Endodermal cell (in vitro differentiated cells): ENCODE measurements at regions not wholly inside any gene's neighbourhood (a gene's known extent, or its start where the extent isn't known, plus 50 kb on each side); places are given as distances from the start of the nearest gene placed in this dataset.
A peak's percentile ranks its signal among the peaks of the same experiment; 100 is the strongest.

Experiments
- DNase-seq: peaks from one replicate; pipeline ENCODE4 v3.0.0-alpha.2; 2017
- H3K27ac ChIP-seq: 2 replicates; pipeline ENCODE4 v1.5.1; 2013; ENCODE audit warnings: mild to moderate bottlenecking, low read depth, low read length, moderate library complexity
- H3K27me3 ChIP-seq: 2 replicates; pipeline ENCODE4 v1.6.1; 2013; ENCODE audit warnings: mild to moderate bottlenecking, low read length, moderate library complexity; ENCODE audit not compliant: insufficient read depth, control insufficient read depth, poor library complexity, severe bottlenecking
- H3K36me3 ChIP-seq: 2 replicates; pipeline ENCODE4 v1.7.0; 2013; ENCODE audit warnings: mild to moderate bottlenecking, low read length, moderate library complexity; ENCODE audit not compliant: control insufficient read depth, insufficient read depth
- H3K4me1 ChIP-seq: one replicate; pipeline ENCODE4 v1.7.0; 2013; ENCODE audit warnings: low read length; ENCODE audit not compliant: control insufficient read depth, insufficient read depth
- H3K4me3 ChIP-seq: 2 replicates; pipeline ENCODE4 v1.5.1; 2013; ENCODE audit warnings: mild to moderate bottlenecking, low read length, moderate library complexity
- H3K9ac ChIP-seq: 2 replicates; pipeline ENCODE4 v1.6.1; 2013; ENCODE audit warnings: mild to moderate bottlenecking, low read length, moderate library complexity; ENCODE audit not compliant: poor library complexity, severe bottlenecking; ENCODE audit errors: extremely low read depth
- H3K9me3 ChIP-seq: 2 replicates; pipeline ENCODE4 v1.6.1; 2013; ENCODE audit warnings: mild to moderate bottlenecking, low read length, moderate library complexity; ENCODE audit not compliant: control insufficient read depth
- H3K27ac Mint-ChIP-seq: 2 replicates; pipeline ENCODE4 v1.8.0; 2020; ENCODE audit warnings: mixed read lengths
- H3K27me3 Mint-ChIP-seq: 2 replicates; pipeline ENCODE4 v1.8.0; 2021; ENCODE audit warnings: mild to moderate bottlenecking, mixed read lengths; ENCODE audit not compliant: insufficient read depth
- H3K36me3 Mint-ChIP-seq: 2 replicates; pipeline ENCODE4 v1.8.0; 2020; ENCODE audit warnings: low read depth, mixed read lengths
- H3K4me1 Mint-ChIP-seq: 2 replicates; pipeline ENCODE4 v1.8.0; 2020; ENCODE audit warnings: mixed read lengths
- H3K4me3 Mint-ChIP-seq: 2 replicates; pipeline ENCODE4 v1.8.0; 2020; ENCODE audit warnings: mild to moderate bottlenecking, moderate library complexity, mixed read lengths
- H3K9me3 Mint-ChIP-seq: 2 replicates; pipeline ENCODE4 v1.8.0; 2020; ENCODE audit warnings: mild to moderate bottlenecking, mixed read lengths
- WGBS, 2 experiments: methylation state at CpG; one replicate each; pipeline versions ENCODE4 v1.1.5 to v1.1.7; 2013; ENCODE audit warnings: missing lambda C conversion rate in 2 of 2, mixed read lengths in 1 of 2; ENCODE audit not compliant: insufficient coverage in 1 of 2, insufficient read length in 1 of 2; 5-methylcytosine and 5-hydroxymethylcytosine counted together
- TF ChIP-seq, protein P1 (sequence below): fragments of 200-600 bp; sonication (generic); conservative IDR thresholded peaks from 2 replicates; pipeline ENCODE4 v1.5.0; 2021; ENCODE audit warnings: antibody characterized with exemption, mild to moderate bottlenecking

DNA sequence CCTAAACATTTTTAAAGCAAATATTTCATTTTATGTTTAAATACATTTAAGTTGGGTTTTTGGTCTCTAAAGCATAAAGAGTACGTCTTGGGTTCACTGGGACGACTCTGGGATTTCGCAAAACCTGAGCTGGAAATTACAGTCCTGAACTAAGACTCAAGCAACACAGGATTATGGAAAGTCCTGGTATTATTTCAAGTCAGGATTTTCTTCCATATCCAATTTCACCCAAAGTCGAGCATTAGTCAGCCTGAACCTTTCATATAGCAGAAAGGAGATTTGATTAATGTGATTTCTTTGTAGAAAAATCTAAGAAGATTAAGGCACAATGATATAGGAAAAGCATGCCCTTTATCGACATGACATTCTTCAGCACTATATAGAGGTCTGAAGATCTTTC is 100.0 kb downstream of the MTERF1 start:
- peaks cover 10% of the 10 kb centered on the region for H3K27me3 Mint-ChIP-seq
- peaks cover 20% of the 10 kb centered on the region for H3K4me1 Mint-ChIP-seq
- H3K4me3 Mint-ChIP-seq: no peak overlapping the region
- Histone ChIP-seq H3K36me3 (no peaks in the 10 kb centered on the region), H3K27me3 (no peaks in the 10 kb centered on the region), H3K4me3 (no peak overlapping the region), H3K9me3 (no peaks in the 10 kb centered on the region), H3K9ac (no peak overlapping the region), H3K27ac (no peak overlapping the region), H3K4me1 (peaks cover 5% of the 10 kb centered on the region)
- TF ChIP-seq, protein P1, sequence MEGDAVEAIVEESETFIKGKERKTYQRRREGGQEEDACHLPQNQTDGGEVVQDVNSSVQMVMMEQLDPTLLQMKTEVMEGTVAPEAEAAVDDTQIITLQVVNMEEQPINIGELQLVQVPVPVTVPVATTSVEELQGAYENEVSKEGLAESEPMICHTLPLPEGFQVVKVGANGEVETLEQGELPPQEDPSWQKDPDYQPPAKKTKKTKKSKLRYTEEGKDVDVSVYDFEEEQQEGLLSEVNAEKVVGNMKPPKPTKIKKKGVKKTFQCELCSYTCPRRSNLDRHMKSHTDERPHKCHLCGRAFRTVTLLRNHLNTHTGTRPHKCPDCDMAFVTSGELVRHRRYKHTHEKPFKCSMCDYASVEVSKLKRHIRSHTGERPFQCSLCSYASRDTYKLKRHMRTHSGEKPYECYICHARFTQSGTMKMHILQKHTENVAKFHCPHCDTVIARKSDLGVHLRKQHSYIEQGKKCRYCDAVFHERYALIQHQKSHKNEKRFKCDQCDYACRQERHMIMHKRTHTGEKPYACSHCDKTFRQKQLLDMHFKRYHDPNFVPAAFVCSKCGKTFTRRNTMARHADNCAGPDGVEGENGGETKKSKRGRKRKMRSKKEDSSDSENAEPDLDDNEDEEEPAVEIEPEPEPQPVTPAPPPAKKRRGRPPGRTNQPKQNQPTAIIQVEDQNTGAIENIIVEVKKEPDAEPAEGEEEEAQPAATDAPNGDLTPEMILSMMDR: no peak
- 97 to 98% methylated on average over 4 to 5 of the region's 5 CpGs for WGBS, 2 experiments
- H3K36me3 Mint-ChIP-seq: no peaks in the 10 kb centered on the region
- H3K27ac Mint-ChIP-seq: no peak overlapping the region
- H3K9me3 Mint-ChIP-seq: no peaks in the 10 kb centered on the region
- DNase-seq: no peak

DNA sequence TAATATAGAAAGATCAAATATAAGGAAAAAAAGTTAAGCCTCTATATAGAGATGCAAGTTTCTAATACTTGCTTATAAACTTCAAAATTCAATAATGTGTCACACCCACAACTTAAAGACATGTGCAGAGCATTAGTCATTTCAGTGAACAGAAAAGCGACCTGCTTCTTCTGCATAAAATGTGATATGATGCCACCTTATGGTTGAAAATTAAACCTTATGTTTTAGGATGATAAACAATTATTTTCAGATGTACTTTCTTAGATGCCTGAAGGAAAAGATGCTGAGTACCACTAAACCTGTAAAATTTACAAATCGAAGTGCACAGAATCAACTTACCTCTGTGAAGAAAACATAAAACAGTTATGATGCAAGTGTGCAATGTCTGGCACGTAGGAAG is 96.0 kb downstream of the MTERF1 start:
- H3K36me3 Mint-ChIP-seq: no peaks in the 10 kb centered on the region
- no peak overlapping the region for H3K27ac Mint-ChIP-seq
- H3K4me1 Mint-ChIP-seq: peaks cover 6% of the 10 kb centered on the region
- peaks cover 6% of the 10 kb centered on the region for H3K27me3 Mint-ChIP-seq
- no peak overlapping the region for H3K27ac ChIP-seq
- H3K4me3 ChIP-seq: no peak overlapping the region
- 75 to 87% methylated on average over 2 to 3 of the region's 3 CpGs for WGBS, 2 experiments
- TF ChIP-seq, protein P1: peak; percentile 28
- no peak overlapping the region for H3K9ac ChIP-seq
- no peaks in the 10 kb centered on the region for H3K36me3 ChIP-seq
- DNase-seq: no peak
- H3K27me3 ChIP-seq: no peaks in the 10 kb centered on the region
- H3K9me3 Mint-ChIP-seq: no peaks in the 10 kb centered on the region
- H3K4me3 Mint-ChIP-seq: no peak overlapping the region
- no peaks in the 10 kb centered on the region for H3K4me1 ChIP-seq
- H3K9me3 ChIP-seq: no peaks in the 10 kb centered on the region

DNA sequence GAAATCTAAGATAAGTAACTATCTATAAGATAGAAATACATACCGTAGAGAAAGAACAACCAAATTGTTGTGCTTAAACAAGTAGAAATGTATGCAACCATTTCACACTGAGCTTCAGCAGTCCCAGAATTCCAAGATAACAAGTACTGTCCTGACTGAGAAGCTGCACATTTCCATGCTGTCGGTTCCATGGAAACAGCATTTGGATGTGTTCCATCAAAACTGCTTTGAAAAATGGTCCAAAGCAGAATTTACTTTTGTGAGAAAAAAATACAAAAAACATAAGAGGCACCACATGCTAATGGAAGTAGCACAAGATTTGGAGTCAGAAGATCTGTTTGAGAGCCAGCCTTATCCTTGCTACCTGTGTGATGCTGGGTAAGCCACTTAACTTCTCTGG is 92.6 kb downstream of the MTERF1 start:
- 95 to 100% methylated on average over 1 to 2 of the region's 2 CpGs for WGBS, 2 experiments
- H3K36me3 ChIP-seq: no peaks in the 10 kb centered on the region
- Mint-ChIP-seq H3K27ac (no peak overlapping the region), H3K4me3 (no peak overlapping the region), H3K4me1 (peaks cover 6% of the 10 kb centered on the region), H3K9me3 (peaks cover 13% of the 10 kb centered on the region), H3K36me3 (no peaks in the 10 kb centered on the region), H3K27me3 (peaks cover 9% of the 10 kb centered on the region)
- H3K27ac ChIP-seq: no peak overlapping the region
- H3K9me3 ChIP-seq: peaks cover 12% of the 10 kb centered on the region
- TF ChIP-seq, protein P1: no peak
- no peak for DNase-seq
- H3K9ac ChIP-seq: no peak overlapping the region
- H3K27me3 ChIP-seq: no peaks in the 10 kb centered on the region
- no peak overlapping the region for H3K4me3 ChIP-seq
- H3K4me1 ChIP-seq: no peaks in the 10 kb centered on the region
